GM19239 (cell line): ENCODE measurements at regions not wholly inside any gene's neighbourhood (a gene's known extent, or its start where the extent isn't known, plus 50 kb on each side); places are given as distances from the start of the nearest gene placed in this dataset.

Experiments used
- DNase-seq: peaks from one replicate; pipeline ENCODE4 v3.0.0; 2011; ENCODE audit warnings: low spot score; ENCODE audit not compliant: insufficient read length
- FAIRE-seq: peaks from 2 replicates; lab custom pipeline; 2011; peaks lifted over from hg19 to GRCh38; lab: Jason Lieb, UNC

GRCh38 chr1:37127254-37127748 lies 93.0 kb upstream of the GRIK3 start:
- FAIRE-seq (no peak), DNase-seq (no peak)

GRCh38 chr1:37128091-37128490 lies 93.8 kb upstream of the GRIK3 start:
- DNase-seq (no peak), FAIRE-seq (no peak)

- DNase-seq = no peak
- FAIRE-seq = no peak
These were observed 96.1 kb upstream of the GRIK3 start for GRCh38 chr1:37130221-37130948.

- FAIRE-seq = no peak
- DNase-seq = no peak
These were observed 97.0 kb upstream of the GRIK3 start for GRCh38 chr1:37131281-37131680.

GRCh38 chr1:37133276-37134145 lies 99.2 kb upstream of the GRIK3 start:
- DNase-seq (no peak), FAIRE-seq (no peak)

- DNase-seq (no peak), FAIRE-seq (no peak)
These were observed 100.3 kb upstream of the GRIK3 start for GRCh38 chr1:37134599-37134998.

- DNase-seq = no peak
- no peak for FAIRE-seq
These were observed 100.7 kb upstream of the GRIK3 start for GRCh38 chr1:37135032-37135431.

- FAIRE-seq (no peak), DNase-seq (no peak)
These were observed 102.7 kb upstream of the GRIK3 start for GRCh38 chr1:37137014-37137413.

- FAIRE-seq (no peak), DNase-seq (no peak)
These were observed 103.3 kb upstream of the GRIK3 start for GRCh38 chr1:37137601-37138000.

- DNase-seq = no peak
- no peak for FAIRE-seq
These were observed 109.5 kb upstream of the GRIK3 start for GRCh38 chr1:37143800-37144199.

- FAIRE-seq = no peak
- DNase-seq = no peak
These were observed 111.8 kb upstream of the GRIK3 start for GRCh38 chr1:37146071-37146470.

GRCh38 chr1:37147392-37147831 lies 113.1 kb upstream of the GRIK3 start:
- FAIRE-seq = no peak
- DNase-seq = no peak

GRCh38 chr1:37147906-37148305 lies 113.6 kb upstream of the GRIK3 start:
- DNase-seq = no peak
- FAIRE-seq = no peak

GRCh38 chr1:37148663-37149062 lies 114.3 kb upstream of the GRIK3 start:
- FAIRE-seq (no peak), DNase-seq (no peak)

- FAIRE-seq (no peak), DNase-seq (no peak)
These were observed 115.0 kb upstream of the GRIK3 start for GRCh38 chr1:37149296-37149695.

- no peak for FAIRE-seq
- DNase-seq = no peak
These were observed 116.7 kb upstream of the GRIK3 start for GRCh38 chr1:37150986-37151385.

- FAIRE-seq (no peak), DNase-seq (no peak)
These were observed 117.5 kb upstream of the GRIK3 start for GRCh38 chr1:37151789-37152188.

GRCh38 chr1:37152491-37152890 lies 118.2 kb upstream of the GRIK3 start:
- no peak for DNase-seq
- FAIRE-seq = no peak

- DNase-seq (no peak), FAIRE-seq (no peak)
These were observed 119.1 kb upstream of the GRIK3 start for GRCh38 chr1:37153116-37154100.

GRCh38 chr1:37156646-37157045 lies 122.3 kb upstream of the GRIK3 start:
- DNase-seq (no peak), FAIRE-seq (no peak)
